KBM-7 (cell line): ENCODE measurements at regions not wholly inside any gene's neighbourhood (a gene's known extent, or its start where the extent isn't known, plus 50 kb on each side); places are given as distances from the start of the nearest gene placed in this dataset.
A peak's percentile ranks its signal among the peaks of the same experiment; 100 is the strongest.
"Not testable (repeated sequence)": the region's sequence is repeated elsewhere in the genome, so short reads cannot be mapped to it uniquely, and the experiment has no call there.

Source experiments
- DNase-seq: peaks from one replicate; pipeline ENCODE4 v3.0.0-alpha.2; 2015
- in situ Hi-C: fragments of 300-500 bp; cut with MboI; formaldehyde crosslinking; loops from 2 replicates; pipeline ENCODE4 v1.14.3; 2020; ENCODE audit warnings: low sequenced_read_pairs, low pct_unique_long_range_greater_than_20kb, mixed read lengths

DNA sequence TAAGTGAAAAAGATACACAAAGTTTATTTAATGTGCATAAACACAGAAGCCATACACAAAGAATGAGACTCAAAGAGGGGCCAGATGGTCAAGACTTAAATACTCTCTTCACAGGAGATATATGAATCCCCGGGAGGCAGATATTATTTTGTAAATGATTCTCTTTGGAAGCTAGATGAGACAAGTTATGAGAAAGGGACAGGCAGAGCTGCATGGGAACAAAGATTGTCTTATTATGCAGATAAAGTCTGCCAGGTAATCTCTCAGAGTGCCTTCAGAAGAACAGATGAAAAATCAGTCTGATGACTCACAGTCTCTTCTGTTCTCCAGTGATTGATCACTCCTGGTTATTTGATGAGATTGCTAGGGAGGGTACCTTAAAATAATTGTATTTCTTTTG, 89.0 kb downstream of the NAF1 start:
- DNase-seq, result no peak
- in situ Hi-C loops, result no loop called here

GRCh38 chr4:163072222-163072621, 94.5 kb downstream of the NAF1 start:
- no peak for DNase-seq
- in situ Hi-C loops, result no loop called here

DNA sequence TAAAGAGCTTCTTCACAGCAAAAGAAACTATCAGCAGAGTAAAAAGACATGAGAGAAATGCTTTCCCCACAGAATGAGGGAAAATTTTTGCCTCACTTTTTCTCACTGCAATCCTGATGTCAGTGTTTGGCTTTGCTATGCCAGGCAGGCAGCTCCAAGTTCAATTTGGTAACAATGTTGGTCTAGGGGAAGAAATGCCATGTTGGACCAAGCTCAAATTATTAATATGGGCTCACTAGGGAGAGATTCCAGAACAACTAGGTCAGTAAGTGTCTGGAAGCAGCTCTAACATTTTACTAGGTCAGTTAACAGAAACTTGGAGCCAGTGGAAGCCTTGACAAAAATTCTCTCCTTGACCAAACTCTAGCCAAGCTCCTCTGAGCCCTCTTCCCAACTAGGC, 95.4 kb downstream of the NAF1 start:
- DNase-seq, result no peak

DNA sequence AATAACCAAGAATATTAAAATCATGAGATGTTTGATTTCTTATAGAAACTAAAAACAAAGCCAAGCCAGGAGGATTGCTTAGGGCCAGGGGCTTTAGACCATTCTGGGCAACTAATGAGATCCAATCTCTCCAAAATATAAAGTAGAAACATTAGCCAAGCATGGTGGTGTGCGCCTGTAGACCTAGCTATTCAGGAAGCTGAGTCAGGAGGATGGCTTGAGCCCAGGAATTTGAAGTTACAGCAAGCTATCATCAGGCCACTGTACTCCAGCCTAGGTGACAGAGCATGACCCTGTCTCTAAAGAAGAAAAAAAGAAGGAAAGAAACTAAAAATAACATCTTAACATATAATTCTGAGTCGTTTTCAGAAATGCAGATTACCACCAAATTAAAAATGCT, 96.7 kb downstream of the NAF1 start:
- DNase-seq, result no peak
- in situ Hi-C loops, result no loop called here

More for the DNA sequence above, 95.4 kb downstream of the NAF1 start:
- in situ Hi-C loops, result no loop called here

DNA sequence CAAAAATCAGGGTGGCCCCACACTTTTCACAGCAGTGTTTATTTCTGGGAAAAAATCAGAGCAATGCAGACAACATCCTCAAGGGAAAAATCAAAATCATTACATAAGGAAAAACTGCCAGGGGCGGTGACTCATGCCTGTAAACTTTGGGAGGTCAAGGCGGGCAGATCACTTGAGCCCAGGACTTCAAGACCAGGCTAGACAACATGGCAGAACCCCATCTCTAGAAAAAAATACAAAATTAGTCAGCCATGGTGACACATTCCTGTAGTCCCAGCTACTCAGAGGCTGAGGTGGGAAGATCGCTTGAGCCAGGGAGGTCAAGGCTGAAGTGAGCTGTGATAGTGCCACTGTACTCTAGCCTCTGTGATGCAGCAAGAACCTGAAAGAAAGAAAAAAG, 102.8 kb downstream of the NAF1 start:
- no peak for DNase-seq

GRCh38 chr4:163048447-163048846, 118.2 kb downstream of the NAF1 start:
- in situ Hi-C loops, result no loop called here
- peak; percentile 9 for DNase-seq

More for the DNA sequence above, 102.8 kb downstream of the NAF1 start:
- in situ Hi-C loops, result no loop called here

GRCh38 chr4:163042306-163042705, 124.4 kb downstream of the NAF1 start:
- DNase-seq, result no peak
- in situ Hi-C loops, result no loop called here

DNA sequence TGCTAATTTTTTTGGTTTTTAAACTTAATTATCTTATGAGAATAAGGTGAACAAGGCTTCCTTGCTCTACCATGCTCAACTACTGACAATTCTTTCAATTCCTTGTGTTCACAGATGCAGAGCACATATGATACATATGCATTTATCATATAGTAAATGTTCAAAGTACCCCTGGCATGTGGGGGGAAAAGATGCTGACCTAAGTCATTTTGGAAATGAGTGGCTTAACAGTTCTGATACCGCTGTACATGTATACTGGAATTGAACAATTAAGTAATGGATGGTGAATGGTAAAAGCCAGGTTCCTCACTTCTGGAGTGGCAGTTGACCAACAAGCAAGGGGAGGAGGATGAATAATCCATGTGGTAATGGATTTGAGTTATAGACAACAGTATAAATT, 149.6 kb downstream of the NAF1 start:
- no peak for DNase-seq
- in situ Hi-C loops, result no loop called here

DNA sequence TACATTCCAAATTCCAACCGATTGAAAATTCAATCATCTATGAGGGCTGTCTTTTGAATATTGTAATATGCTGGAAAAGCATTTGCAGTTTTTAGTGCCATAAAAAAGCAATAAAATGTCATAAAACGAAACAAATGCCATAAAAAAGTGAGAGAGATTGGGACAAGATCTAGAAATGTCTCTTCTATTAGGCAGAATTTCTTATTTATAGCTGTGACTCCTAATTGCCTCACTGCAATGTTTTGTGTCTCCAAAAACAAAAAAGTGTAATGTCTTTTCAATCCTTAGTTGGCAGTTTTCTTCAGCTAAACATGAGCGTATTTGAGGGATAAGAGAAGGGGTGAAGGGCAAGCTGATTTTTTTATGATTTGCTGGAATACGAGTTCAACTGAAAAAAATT, 153.9 kb downstream of the NAF1 start:
- in situ Hi-C loops, result no loop called here
- DNase-seq, result no peak

- DNase-seq, result no peak
- in situ Hi-C loops, result no loop called here
Measured at GRCh38 chr4:163003979-163004378, 162.7 kb downstream of the NAF1 start.

GRCh38 chr4:162988530-162988929, 178.2 kb downstream of the NAF1 start:
- in situ Hi-C loops, result no loop called here
- no peak for DNase-seq

- in situ Hi-C loops, result no loop called here
Measured at GRCh38 chr4:162985131-162985530, 181.6 kb downstream of the NAF1 start.

DNA sequence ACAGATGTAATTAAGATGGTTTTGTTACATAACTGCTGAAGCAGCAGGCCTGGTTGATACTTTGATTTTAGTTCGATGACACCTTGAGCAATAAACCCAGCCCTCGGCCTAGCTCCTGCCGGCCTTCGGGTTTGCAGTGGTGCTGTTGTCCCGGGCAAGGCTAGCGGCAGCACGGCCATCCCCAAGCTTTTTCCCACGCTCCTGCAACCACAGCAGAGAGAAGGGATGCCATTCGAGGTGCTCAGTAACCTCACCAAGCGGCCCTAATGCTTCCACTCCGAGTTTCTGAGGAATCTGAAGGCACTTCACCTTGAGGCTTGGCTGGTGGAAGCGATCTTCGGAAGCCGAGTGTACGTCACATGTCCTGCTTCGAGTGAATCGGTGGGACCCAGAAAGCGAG, 182.1 kb downstream of the NAF1 start:
- DNase-seq, result no peak
- in situ Hi-C loops, result no loop called here

More at GRCh38 chr4:162985131-162985530, 181.6 kb downstream of the NAF1 start:
- no peak for DNase-seq

- no peak for DNase-seq
- in situ Hi-C loops, result no loop called here
Measured at GRCh38 chr4:162981823-162982222, 184.9 kb downstream of the NAF1 start.

- DNase-seq, result no peak
- in situ Hi-C loops, result no loop called here
Measured at GRCh38 chr4:162978398-162978797, 188.3 kb downstream of the NAF1 start.

DNA sequence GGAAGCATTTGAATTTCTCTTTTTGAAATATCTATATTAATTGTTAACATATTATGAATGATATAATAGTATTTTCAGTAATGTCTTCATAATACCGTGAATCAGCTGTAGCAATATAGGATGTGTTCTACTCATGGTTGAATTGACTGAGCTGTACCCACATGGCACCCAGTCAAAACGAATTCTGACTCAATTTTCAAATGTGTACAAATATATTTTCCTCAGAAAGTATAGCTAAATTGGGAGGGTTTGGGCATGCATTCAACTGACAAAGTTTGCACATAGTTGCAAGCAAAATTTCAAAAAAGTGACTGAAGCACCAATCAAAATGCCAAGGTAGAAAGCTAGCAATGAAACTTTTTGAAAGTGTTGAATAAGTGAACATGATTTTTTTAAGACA, 188.9 kb downstream of the NAF1 start:
- in situ Hi-C loops, result no loop called here
- DNase-seq, result no peak

DNA sequence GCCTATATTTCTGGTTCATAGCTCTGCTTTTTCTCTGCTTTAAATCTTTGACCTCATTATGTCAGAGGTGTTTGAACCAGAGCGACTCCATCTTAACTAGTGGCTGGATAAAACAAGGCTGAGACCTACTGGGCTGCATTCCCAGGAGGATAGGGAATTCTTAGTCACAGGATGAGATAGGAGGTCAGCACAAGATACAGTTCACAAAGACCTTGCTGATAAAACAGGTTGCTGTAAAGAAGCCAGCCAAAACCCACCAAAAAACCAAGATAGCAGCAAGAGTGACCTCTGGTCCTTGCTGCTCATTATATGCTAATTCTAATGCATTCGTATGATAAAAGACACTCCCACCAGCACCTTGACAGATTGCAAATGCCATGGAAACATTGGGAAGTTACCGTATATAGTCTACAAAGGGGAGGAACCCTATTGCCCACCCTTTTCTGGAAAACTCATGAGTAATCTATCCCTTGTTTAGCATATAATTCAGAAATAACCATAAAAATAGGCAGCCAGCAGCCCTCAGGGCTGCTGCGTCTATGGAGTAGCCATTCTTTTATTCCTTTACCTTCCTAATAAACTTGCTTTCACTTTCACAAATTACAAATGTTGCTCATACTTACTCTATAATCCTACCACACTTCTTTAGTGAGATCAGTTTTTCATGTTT, 193.9 kb downstream of the NAF1 start:
- DNase-seq, result no peak
- in situ Hi-C loops, result no loop called here

DNA sequence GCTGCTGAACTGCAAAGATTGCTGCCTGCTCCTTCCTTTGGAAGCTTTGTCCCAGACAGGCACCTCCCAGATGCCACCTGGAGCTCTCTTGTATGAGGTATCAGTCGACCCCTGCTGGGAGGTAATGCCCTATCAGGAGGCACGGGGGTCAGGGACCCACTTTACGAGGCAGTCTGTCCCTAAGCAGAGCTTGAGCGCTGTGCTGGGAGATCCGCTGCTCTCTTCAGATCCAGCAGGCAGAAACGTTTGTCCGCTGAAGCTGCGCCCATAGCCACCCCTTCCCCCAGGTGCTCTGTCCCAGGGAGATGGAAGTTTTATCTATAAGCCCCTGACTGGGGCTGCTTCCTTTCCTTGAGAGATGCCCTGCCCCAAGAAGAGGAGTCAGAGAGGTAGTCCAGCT, 197.5 kb downstream of the NAF1 start:
- DNase-seq, result no peak
- in situ Hi-C loops, result no loop called here

DNA sequence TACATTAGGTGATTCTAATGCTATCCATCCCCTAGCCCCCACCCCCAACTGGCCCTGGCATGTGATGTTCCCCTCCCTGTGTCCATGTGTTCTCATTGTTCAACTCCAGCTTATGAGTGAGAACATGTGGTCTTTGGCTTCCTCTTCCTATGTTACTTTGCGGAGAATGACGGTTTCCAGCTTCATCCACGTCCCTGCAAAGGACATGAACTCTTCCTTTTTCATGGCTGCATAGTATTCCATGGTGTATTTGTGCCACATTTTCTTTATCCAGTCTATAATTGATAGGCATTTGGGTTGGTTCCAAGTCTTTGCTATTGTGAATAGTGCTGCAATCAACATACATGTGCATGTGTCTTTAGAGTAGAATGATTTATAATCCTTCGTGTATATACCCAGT, 200.7 kb downstream of the NAF1 start:
- DNase-seq, in situ Hi-C loops: not testable (repeated sequence)

- no peak for DNase-seq
- in situ Hi-C loops, result no loop called here
Measured at GRCh38 chr4:162959046-162959445, 207.6 kb downstream of the NAF1 start.

- DNase-seq, result peak; percentile 3
- in situ Hi-C loops, result no loop called here
Measured at GRCh38 chr4:162957521-162958143, 209.1 kb downstream of the NAF1 start.
